ENCODE measurements at regions not wholly inside any gene's neighbourhood (a gene's known extent, or its start where the extent isn't known, plus 50 kb on each side); places are given as distances from the start of the nearest gene placed in this dataset.

GRCh38 chr4:134961963-134962362, 760.4 kb upstream of the PABPC4L start:
- no peak for TF ChIP-seq CTCF (IDR thresholded peaks at IDR 0.05; ENCODE audit: control extremely low read depth, extremely low read depth, low read depth, missing control alignments)
- CTCF ChIA-PET, result interaction anchor here (1.1 kb wide), 1 partner anchor 13 kb away, joined by 3 read pairs; no protein-coding TSS in a partner anchor
- DNase-seq (ENCODE audit: extremely low spot score), result no peak
- POLR2A ChIA-PET, result no interaction called here

GRCh38 chr4:134958862-134959261, 757.3 kb upstream of the PABPC4L start:
- ChIA-PET POLR2A (no interaction called here), CTCF (interaction anchor here (1.2 kb wide), 1 partner anchor 16 kb away, joined by 3 read pairs; no protein-coding TSS in a partner anchor)
- DNase-seq (ENCODE audit: extremely low spot score), result no peak
- no peak for TF ChIP-seq CTCF (IDR thresholded peaks at IDR 0.05; ENCODE audit: control extremely low read depth, extremely low read depth, low read depth, missing control alignments)

- no peak for DNase-seq (ENCODE audit: extremely low spot score)
- TF ChIP-seq CTCF (IDR thresholded peaks at IDR 0.05; ENCODE audit: control extremely low read depth, extremely low read depth, low read depth, missing control alignments), result no peak
- POLR2A ChIA-PET, result no interaction called here
- CTCF ChIA-PET, result interaction anchor here (1.7 kb wide), 1 partner anchor 22 kb away, joined by 4 read pairs; no protein-coding TSS in a partner anchor
Measured at GRCh38 chr4:134955059-134955458, 753.5 kb upstream of the PABPC4L start.

GRCh38 chr4:134952775-134953174, 751.2 kb upstream of the PABPC4L start:
- ChIA-PET CTCF (no interaction called here), POLR2A (no interaction called here)
- DNase-seq (ENCODE audit: extremely low spot score), result no peak
- TF ChIP-seq CTCF (IDR thresholded peaks at IDR 0.05; ENCODE audit: control extremely low read depth, extremely low read depth, low read depth, missing control alignments), result no peak

- DNase-seq (ENCODE audit: extremely low spot score), result no peak
- no peak for TF ChIP-seq CTCF (IDR thresholded peaks at IDR 0.05; ENCODE audit: control extremely low read depth, extremely low read depth, low read depth, missing control alignments)
- ChIA-PET CTCF (no interaction called here), POLR2A (no interaction called here)
Measured at GRCh38 chr4:134952305-134952704, 750.7 kb upstream of the PABPC4L start.

GRCh38 chr4:134948110-134948642, 746.6 kb upstream of the PABPC4L start:
- DNase-seq (ENCODE audit: extremely low spot score), result no peak
- no peak for TF ChIP-seq CTCF (IDR thresholded peaks at IDR 0.05; ENCODE audit: control extremely low read depth, extremely low read depth, low read depth, missing control alignments)
- ChIA-PET POLR2A (no interaction called here), CTCF (interaction anchor here (0.9 kb wide), 1 partner anchor 9 kb away, joined by 3 read pairs; no protein-coding TSS in a partner anchor)
